OCI-M1 (cell line): ENCODE measurements at regions not wholly inside any gene's neighbourhood (a gene's known extent, or its start where the extent isn't known, plus 50 kb on each side); places are given as distances from the start of the nearest gene placed in this dataset.

ENCODE experiments used
- DNase-seq: peaks from one replicate; lab custom pipeline; 2025; lab: John Stamatoyannopoulos, UW

- no peak for DNase-seq
Measured at GRCh38 chr14:101370593-101371569, 190.4 kb upstream of the DIO3 start.

GRCh38 chr14:101371799-101372793 is 189.2 kb upstream of the DIO3 start:
- no peak for DNase-seq

- DNase-seq: no peak
Measured at GRCh38 chr14:101372894-101373620, 188.2 kb upstream of the DIO3 start.

- no peak for DNase-seq
Measured at GRCh38 chr14:101373690-101374295, 187.5 kb upstream of the DIO3 start.

GRCh38 chr14:101374373-101375338 is 186.6 kb upstream of the DIO3 start:
- no peak for DNase-seq

GRCh38 chr14:101377069-101377468 is 184.2 kb upstream of the DIO3 start:
- no peak for DNase-seq

- DNase-seq: no peak
Measured at GRCh38 chr14:101379842-101380241, 181.5 kb upstream of the DIO3 start.

- no peak for DNase-seq
Measured at GRCh38 chr14:101380512-101380911, 180.8 kb upstream of the DIO3 start.

- no peak for DNase-seq
Measured at GRCh38 chr14:101380940-101381339, 180.4 kb upstream of the DIO3 start.

- DNase-seq: no peak
Measured at GRCh38 chr14:101383737-101384338, 177.5 kb upstream of the DIO3 start.

GRCh38 chr14:101394374-101394773 is 166.9 kb upstream of the DIO3 start:
- no peak for DNase-seq

- DNase-seq: no peak
Measured at GRCh38 chr14:101395779-101396178, 165.5 kb upstream of the DIO3 start.

GRCh38 chr14:101397206-101397605 is 164.1 kb upstream of the DIO3 start:
- no peak for DNase-seq

GRCh38 chr14:101398011-101398410 is 163.3 kb upstream of the DIO3 start:
- DNase-seq: no peak

GRCh38 chr14:101399737-101400517 is 161.4 kb upstream of the DIO3 start:
- no peak for DNase-seq

GRCh38 chr14:101400830-101401229 is 160.5 kb upstream of the DIO3 start:
- DNase-seq: no peak

- DNase-seq: no peak
Measured at GRCh38 chr14:101402936-101403660, 158.2 kb upstream of the DIO3 start.

GRCh38 chr14:101404426-101405170 is 156.7 kb upstream of the DIO3 start:
- no peak for DNase-seq
